MG63 (cell line): ENCODE measurements at regions not wholly inside any gene's neighbourhood (a gene's known extent, or its start where the extent isn't known, plus 50 kb on each side); places are given as distances from the start of the nearest gene placed in this dataset.

Source experiments
- DNase-seq: peaks from one replicate; pipeline ENCODE4 v3.0.0-alpha.2; 2020
- H3K27me3 ChIP-seq: fragments of 250-450 bp; sonication (Bioruptor Pico); 2 replicates; pipeline ENCODE4 v1.5.1; 2020; ENCODE audit warnings: mild to moderate bottlenecking, moderate library complexity
- H3K36me3 ChIP-seq: fragments of 250-450 bp; sonication (Bioruptor Pico); 2 replicates; pipeline ENCODE4 v1.5.1; 2020; ENCODE audit warnings: mild to moderate bottlenecking, moderate library complexity
- H3K4me3 ChIP-seq: fragments of 250-450 bp; sonication (Bioruptor Pico); 2 replicates; pipeline ENCODE4 v1.5.1; 2020; ENCODE audit warnings: mild to moderate bottlenecking, moderate library complexity
- H3K9me3 ChIP-seq: fragments of 250-450 bp; sonication (Bioruptor Pico); 2 replicates; pipeline ENCODE4 v1.5.1; 2020; ENCODE audit warnings: mild to moderate bottlenecking, moderate library complexity

GRCh38 chr9:126152622-126153362, 173.8 kb upstream of the MVB12B start:
- no peaks in the 10 kb centered on the region for H3K36me3 ChIP-seq
- H3K4me3 ChIP-seq, result no peak overlapping the region
- DNase-seq, result no peak
- H3K27me3 ChIP-seq, result no peaks in the 10 kb centered on the region
- no peaks in the 10 kb centered on the region for H3K9me3 ChIP-seq

- Histone ChIP-seq H3K4me3 (no peak overlapping the region), H3K36me3 (no peaks in the 10 kb centered on the region), H3K27me3 (no peaks in the 10 kb centered on the region), H3K9me3 (no peaks in the 10 kb centered on the region)
- no peak for DNase-seq
Observed at GRCh38 chr9:126153382-126153781, 173.2 kb upstream of the MVB12B start.

- H3K9me3 ChIP-seq, result no peaks in the 10 kb centered on the region
- no peak overlapping the region for H3K4me3 ChIP-seq
- no peaks in the 10 kb centered on the region for H3K36me3 ChIP-seq
- DNase-seq, result no peak
- no peaks in the 10 kb centered on the region for H3K27me3 ChIP-seq
Observed at GRCh38 chr9:126154182-126154827, 172.3 kb upstream of the MVB12B start.

- no peaks in the 10 kb centered on the region for H3K36me3 ChIP-seq
- H3K4me3 ChIP-seq, result no peak overlapping the region
- H3K27me3 ChIP-seq, result no peaks in the 10 kb centered on the region
- DNase-seq, result no peak
- no peaks in the 10 kb centered on the region for H3K9me3 ChIP-seq
Observed at GRCh38 chr9:126154869-126155268, 171.8 kb upstream of the MVB12B start.

- DNase-seq, result no peak
- H3K27me3 ChIP-seq, result no peaks in the 10 kb centered on the region
- no peaks in the 10 kb centered on the region for H3K9me3 ChIP-seq
- H3K4me3 ChIP-seq, result no peak overlapping the region
- no peaks in the 10 kb centered on the region for H3K36me3 ChIP-seq
Observed at GRCh38 chr9:126155756-126156664, 170.6 kb upstream of the MVB12B start.

- no peaks in the 10 kb centered on the region for H3K27me3 ChIP-seq
- H3K4me3 ChIP-seq, result no peak overlapping the region
- no peaks in the 10 kb centered on the region for H3K9me3 ChIP-seq
- H3K36me3 ChIP-seq, result no peaks in the 10 kb centered on the region
- no peak for DNase-seq
Observed at GRCh38 chr9:126156898-126157297, 169.7 kb upstream of the MVB12B start.

- H3K4me3 ChIP-seq, result no peak overlapping the region
- DNase-seq, result no peak
- H3K36me3 ChIP-seq, result no peaks in the 10 kb centered on the region
- H3K9me3 ChIP-seq, result no peaks in the 10 kb centered on the region
- H3K27me3 ChIP-seq, result no peaks in the 10 kb centered on the region
Observed at GRCh38 chr9:126157423-126157822, 169.2 kb upstream of the MVB12B start.

- H3K27me3 ChIP-seq, result no peaks in the 10 kb centered on the region
- no peaks in the 10 kb centered on the region for H3K9me3 ChIP-seq
- H3K4me3 ChIP-seq, result no peak overlapping the region
- H3K36me3 ChIP-seq, result no peaks in the 10 kb centered on the region
- no peak for DNase-seq
Observed at GRCh38 chr9:126157826-126158587, 168.6 kb upstream of the MVB12B start.

GRCh38 chr9:126158588-126159429, 167.8 kb upstream of the MVB12B start:
- H3K9me3 ChIP-seq, result no peaks in the 10 kb centered on the region
- DNase-seq, result no peak

GRCh38 chr9:126159430-126160060, 167.1 kb upstream of the MVB12B start:
- DNase-seq, result no peak
- H3K27me3 ChIP-seq, result no peaks in the 10 kb centered on the region
- H3K9me3 ChIP-seq, result no peaks in the 10 kb centered on the region
- no peaks in the 10 kb centered on the region for H3K36me3 ChIP-seq
- no peak overlapping the region for H3K4me3 ChIP-seq

More at GRCh38 chr9:126158588-126159429, 167.8 kb upstream of the MVB12B start:
- Histone ChIP-seq H3K36me3 (no peaks in the 10 kb centered on the region), H3K27me3 (no peaks in the 10 kb centered on the region), H3K4me3 (no peak overlapping the region)

GRCh38 chr9:126160067-126160853, 166.4 kb upstream of the MVB12B start:
- no peak overlapping the region for H3K4me3 ChIP-seq
- H3K9me3 ChIP-seq, result no peaks in the 10 kb centered on the region
- DNase-seq, result no peak
- no peaks in the 10 kb centered on the region for H3K27me3 ChIP-seq
- no peaks in the 10 kb centered on the region for H3K36me3 ChIP-seq

GRCh38 chr9:126160854-126161329, 165.7 kb upstream of the MVB12B start:
- H3K27me3 ChIP-seq, result no peaks in the 10 kb centered on the region
- DNase-seq, result no peak

GRCh38 chr9:126162611-126163381, 163.8 kb upstream of the MVB12B start:
- H3K9me3 ChIP-seq, result no peaks in the 10 kb centered on the region
- H3K27me3 ChIP-seq, result no peaks in the 10 kb centered on the region; the same call in 1 of the 2 replicates
- H3K36me3 ChIP-seq, result no peaks in the 10 kb centered on the region
- DNase-seq, result no peak
- no peak overlapping the region for H3K4me3 ChIP-seq

More at GRCh38 chr9:126160854-126161329, 165.7 kb upstream of the MVB12B start:
- H3K9me3 ChIP-seq, result no peaks in the 10 kb centered on the region
- H3K4me3 ChIP-seq, result no peak overlapping the region
- H3K36me3 ChIP-seq, result no peaks in the 10 kb centered on the region
